Panc1 (cell line): ENCODE measurements at regions not wholly inside any gene's neighbourhood (a gene's known extent, or its start where the extent isn't known, plus 50 kb on each side); places are given as distances from the start of the nearest gene placed in this dataset.

Experiments used
- TF ChIP-seq, protein P1 (sequence below), 2 experiments: IDR thresholded peaks; 2 replicates each; pipeline ENCODE4 v1.6.1; 2011 to 2012; ENCODE audit warnings: low read depth in 2 of 2, control low read depth in 1 of 2, low read length in 1 of 2, mild to moderate bottlenecking in 1 of 2, moderate library complexity in 1 of 2; ENCODE audit not compliant: insufficient read depth in 1 of 2
- TF ChIP-seq, protein P2 (sequence below): fragments of 450-650 bp; IDR thresholded peaks from 2 replicates; pipeline ENCODE4 v1.5.1; 2017; ENCODE audit warnings: mild to moderate bottlenecking

DNA sequence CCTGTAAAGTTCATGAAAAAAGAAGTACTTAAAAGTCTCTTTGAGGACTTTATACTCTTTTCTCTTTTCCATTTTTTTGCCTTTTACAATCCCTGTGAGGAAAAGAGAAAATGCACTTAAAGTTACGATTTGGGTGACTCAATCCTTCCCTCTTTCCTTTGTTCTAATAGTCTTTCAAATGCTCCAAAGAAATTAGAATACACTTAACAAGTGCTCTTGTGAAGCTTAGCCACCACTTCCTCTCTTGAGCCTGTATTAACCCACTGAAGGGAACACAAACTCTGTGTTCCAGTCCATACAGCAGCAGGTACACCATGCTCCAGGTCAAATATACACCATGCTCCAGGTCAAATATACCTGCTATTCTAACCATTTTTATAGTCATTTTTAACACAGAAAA lies 581.1 kb upstream of the MGAT4C start:
- TF ChIP-seq, protein P1, sequence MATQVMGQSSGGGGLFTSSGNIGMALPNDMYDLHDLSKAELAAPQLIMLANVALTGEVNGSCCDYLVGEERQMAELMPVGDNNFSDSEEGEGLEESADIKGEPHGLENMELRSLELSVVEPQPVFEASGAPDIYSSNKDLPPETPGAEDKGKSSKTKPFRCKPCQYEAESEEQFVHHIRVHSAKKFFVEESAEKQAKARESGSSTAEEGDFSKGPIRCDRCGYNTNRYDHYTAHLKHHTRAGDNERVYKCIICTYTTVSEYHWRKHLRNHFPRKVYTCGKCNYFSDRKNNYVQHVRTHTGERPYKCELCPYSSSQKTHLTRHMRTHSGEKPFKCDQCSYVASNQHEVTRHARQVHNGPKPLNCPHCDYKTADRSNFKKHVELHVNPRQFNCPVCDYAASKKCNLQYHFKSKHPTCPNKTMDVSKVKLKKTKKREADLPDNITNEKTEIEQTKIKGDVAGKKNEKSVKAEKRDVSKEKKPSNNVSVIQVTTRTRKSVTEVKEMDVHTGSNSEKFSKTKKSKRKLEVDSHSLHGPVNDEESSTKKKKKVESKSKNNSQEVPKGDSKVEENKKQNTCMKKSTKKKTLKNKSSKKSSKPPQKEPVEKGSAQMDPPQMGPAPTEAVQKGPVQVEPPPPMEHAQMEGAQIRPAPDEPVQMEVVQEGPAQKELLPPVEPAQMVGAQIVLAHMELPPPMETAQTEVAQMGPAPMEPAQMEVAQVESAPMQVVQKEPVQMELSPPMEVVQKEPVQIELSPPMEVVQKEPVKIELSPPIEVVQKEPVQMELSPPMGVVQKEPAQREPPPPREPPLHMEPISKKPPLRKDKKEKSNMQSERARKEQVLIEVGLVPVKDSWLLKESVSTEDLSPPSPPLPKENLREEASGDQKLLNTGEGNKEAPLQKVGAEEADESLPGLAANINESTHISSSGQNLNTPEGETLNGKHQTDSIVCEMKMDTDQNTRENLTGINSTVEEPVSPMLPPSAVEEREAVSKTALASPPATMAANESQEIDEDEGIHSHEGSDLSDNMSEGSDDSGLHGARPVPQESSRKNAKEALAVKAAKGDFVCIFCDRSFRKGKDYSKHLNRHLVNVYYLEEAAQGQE (IDR thresholded peaks at IDR 0.05; ENCODE audit: insufficient read depth in 1 of 2, low read depth in 2 of 2, low read length in 1 of 2) = no peak
- TF ChIP-seq, protein P2, sequence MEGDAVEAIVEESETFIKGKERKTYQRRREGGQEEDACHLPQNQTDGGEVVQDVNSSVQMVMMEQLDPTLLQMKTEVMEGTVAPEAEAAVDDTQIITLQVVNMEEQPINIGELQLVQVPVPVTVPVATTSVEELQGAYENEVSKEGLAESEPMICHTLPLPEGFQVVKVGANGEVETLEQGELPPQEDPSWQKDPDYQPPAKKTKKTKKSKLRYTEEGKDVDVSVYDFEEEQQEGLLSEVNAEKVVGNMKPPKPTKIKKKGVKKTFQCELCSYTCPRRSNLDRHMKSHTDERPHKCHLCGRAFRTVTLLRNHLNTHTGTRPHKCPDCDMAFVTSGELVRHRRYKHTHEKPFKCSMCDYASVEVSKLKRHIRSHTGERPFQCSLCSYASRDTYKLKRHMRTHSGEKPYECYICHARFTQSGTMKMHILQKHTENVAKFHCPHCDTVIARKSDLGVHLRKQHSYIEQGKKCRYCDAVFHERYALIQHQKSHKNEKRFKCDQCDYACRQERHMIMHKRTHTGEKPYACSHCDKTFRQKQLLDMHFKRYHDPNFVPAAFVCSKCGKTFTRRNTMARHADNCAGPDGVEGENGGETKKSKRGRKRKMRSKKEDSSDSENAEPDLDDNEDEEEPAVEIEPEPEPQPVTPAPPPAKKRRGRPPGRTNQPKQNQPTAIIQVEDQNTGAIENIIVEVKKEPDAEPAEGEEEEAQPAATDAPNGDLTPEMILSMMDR = no peak
